ENCODE measurements at regions not wholly inside any gene's neighbourhood (a gene's known extent, or its start where the extent isn't known, plus 50 kb on each side); places are given as distances from the start of the nearest gene placed in this dataset.

DNA sequence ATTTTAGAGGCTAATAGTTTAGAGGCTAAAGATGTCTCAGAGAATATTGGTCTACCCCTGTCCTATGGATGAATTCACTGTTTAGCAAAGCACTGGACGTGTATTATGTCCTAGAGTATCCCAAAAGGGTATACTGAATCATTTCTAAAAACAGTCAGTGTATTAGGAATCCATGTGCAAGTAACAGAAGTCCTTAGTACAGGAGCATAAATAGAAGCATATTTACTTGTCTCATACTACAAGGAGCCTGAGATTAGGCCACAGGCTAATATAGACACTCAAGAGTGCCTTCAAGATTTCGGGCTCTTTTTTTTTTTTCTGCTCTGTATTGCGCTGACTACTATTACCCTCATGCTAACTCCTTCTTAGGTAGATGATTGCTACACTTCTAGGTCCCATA lies 518.9 kb downstream of the USP25 start:
- Histone ChIP-seq H3K27ac (no peak overlapping the region), H3K4me3 (no peak overlapping the region), H3K4me1 (no peaks in the 10 kb centered on the region), H3K36me3 (no peaks in the 10 kb centered on the region), H3K27me3 (no peaks in the 10 kb centered on the region), H3K9me3 (no peaks in the 10 kb centered on the region)
- DNase-seq (no peak), ATAC-seq (no peak)
- TF ChIP-seq, protein P1, sequence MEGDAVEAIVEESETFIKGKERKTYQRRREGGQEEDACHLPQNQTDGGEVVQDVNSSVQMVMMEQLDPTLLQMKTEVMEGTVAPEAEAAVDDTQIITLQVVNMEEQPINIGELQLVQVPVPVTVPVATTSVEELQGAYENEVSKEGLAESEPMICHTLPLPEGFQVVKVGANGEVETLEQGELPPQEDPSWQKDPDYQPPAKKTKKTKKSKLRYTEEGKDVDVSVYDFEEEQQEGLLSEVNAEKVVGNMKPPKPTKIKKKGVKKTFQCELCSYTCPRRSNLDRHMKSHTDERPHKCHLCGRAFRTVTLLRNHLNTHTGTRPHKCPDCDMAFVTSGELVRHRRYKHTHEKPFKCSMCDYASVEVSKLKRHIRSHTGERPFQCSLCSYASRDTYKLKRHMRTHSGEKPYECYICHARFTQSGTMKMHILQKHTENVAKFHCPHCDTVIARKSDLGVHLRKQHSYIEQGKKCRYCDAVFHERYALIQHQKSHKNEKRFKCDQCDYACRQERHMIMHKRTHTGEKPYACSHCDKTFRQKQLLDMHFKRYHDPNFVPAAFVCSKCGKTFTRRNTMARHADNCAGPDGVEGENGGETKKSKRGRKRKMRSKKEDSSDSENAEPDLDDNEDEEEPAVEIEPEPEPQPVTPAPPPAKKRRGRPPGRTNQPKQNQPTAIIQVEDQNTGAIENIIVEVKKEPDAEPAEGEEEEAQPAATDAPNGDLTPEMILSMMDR (IDR thresholded peaks at IDR 0.05) = no peak
- intact Hi-C loops (cut with DNase I) = no loop called here

DNA sequence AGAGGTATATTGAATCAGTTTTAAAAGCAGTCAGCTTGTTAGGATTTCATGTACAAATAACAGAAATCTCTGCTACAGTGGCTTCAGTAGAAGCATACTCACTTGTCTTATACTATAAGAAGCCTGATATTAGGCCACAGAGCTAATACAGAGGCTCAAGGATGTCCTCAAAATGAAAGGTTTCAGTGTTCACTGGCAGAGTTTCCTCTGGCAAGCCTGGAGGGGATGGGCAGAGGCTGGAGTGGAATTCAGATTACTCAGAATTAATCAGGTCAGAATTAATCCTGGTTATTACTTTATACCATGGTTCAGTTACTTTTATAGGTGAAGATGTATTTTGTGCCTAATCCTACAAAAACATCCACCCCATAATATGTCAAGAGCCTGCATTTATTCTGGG lies 520.5 kb downstream of the USP25 start:
- TF ChIP-seq, protein P1 (IDR thresholded peaks at IDR 0.05) = no peak
- Histone ChIP-seq H3K9me3 (no peaks in the 10 kb centered on the region), H3K4me3 (no peak overlapping the region), H3K4me1 (no peaks in the 10 kb centered on the region), H3K27me3 (no peaks in the 10 kb centered on the region), H3K36me3 (no peaks in the 10 kb centered on the region), H3K27ac (no peak overlapping the region)
- intact Hi-C loops (cut with DNase I) = no loop called here
- ATAC-seq (no peak), DNase-seq (no peak)

DNA sequence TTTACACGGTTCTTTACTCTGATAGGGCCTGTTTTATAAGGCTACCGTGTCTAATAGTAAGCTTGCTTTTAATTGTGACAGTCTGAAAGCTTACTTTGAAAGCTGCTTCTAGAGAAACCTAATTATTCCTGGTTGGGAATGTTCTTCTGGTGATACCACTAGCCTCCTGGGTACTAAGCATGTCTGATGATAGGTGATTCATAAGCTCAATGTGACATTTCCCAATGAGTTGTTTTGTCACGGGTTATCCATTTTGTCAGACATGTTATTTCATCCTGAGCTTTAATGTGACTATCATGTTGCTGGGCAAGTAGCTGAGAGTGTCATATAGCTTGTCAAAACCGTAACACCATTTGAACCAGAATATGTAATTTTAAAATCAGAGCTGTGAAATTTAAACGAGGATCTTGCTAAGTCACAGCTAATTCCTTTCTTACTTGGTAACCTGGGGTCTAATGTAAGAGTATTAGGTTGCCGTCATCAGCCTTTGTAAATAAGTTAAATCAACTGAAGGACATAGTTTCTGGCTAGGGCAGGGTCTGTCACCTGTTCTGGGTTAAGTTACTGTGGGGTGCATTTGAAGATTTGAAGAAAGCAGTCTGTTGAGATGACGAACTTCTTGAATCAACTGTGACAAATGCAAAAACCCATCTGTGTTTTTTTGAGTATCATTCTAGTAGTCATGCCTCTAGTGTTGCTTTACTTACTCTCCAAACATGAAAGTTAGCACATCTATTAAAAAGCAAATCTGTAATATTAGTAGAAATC lies 529.2 kb downstream of the USP25 start:
- H3K27me3 ChIP-seq = no peaks in the 10 kb centered on the region
- H3K27ac ChIP-seq = no peak overlapping the region
- intact Hi-C loops (cut with DNase I) = no loop called here
- H3K4me1 ChIP-seq = no peaks in the 10 kb centered on the region
- ATAC-seq (no peak), DNase-seq (no peak)
- no peak overlapping the region for H3K4me3 ChIP-seq
- TF ChIP-seq, protein P1 (IDR thresholded peaks at IDR 0.05) = no peak
- no peaks in the 10 kb centered on the region for H3K36me3 ChIP-seq
- H3K9me3 ChIP-seq = no peaks in the 10 kb centered on the region

DNA sequence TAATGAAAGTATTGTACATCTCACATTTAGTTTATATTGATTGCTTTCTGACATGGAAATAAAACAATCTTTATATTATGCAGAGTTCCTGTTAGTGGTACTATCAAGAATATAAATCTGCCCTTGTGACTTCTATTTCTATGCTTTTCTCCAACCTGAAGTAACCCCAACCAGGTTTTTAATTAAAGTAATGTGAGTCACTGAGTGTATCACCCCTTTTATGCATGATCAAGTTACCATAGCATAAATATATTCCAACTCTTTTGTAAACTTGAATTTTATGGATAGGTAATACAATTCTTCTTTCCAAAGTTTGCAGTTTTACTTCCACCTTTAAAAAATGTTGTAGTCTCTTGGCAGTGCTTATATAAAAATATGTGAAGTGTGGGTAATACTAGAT lies 532.3 kb downstream of the USP25 start:
- Histone ChIP-seq H3K4me3 (no peak overlapping the region), H3K36me3 (no peaks in the 10 kb centered on the region), H3K9me3 (no peaks in the 10 kb centered on the region), H3K27ac (no peak overlapping the region), H3K4me1 (no peaks in the 10 kb centered on the region), H3K27me3 (no peaks in the 10 kb centered on the region)
- no peak for ATAC-seq
- TF ChIP-seq, protein P1 (IDR thresholded peaks at IDR 0.05) = no peak
- intact Hi-C loops (cut with DNase I) = no loop called here
- no peak for DNase-seq

DNA sequence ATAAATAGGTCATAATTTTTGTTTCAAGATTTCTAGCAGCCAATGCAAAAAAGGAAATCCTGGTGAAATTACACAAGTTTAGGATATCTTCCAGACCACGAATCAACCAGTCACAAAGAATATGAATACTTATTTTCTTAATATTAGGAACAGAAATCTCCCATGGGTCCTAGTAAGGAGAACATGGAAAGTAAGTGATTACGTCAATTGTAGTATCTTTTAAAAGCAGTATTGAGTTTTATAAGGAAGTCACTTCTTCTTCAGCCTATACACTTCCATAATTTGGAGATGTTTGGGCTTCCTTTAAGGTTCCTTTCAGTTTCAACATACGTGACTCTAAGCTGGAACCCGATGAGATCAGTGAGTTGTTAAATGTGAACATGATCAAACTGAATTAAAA lies 534.5 kb downstream of the USP25 start:
- intact Hi-C loops (cut with DNase I) = no loop called here
- TF ChIP-seq, protein P1 (IDR thresholded peaks at IDR 0.05) = no peak
- H3K27ac ChIP-seq = no peak overlapping the region
- ATAC-seq = peak; percentile 61
- no peak overlapping the region for H3K4me3 ChIP-seq
- H3K9me3 ChIP-seq = no peaks in the 10 kb centered on the region
- H3K36me3 ChIP-seq = no peaks in the 10 kb centered on the region
- H3K27me3 ChIP-seq = no peaks in the 10 kb centered on the region
- H3K4me1 ChIP-seq = no peaks in the 10 kb centered on the region
- no peak for DNase-seq

DNA sequence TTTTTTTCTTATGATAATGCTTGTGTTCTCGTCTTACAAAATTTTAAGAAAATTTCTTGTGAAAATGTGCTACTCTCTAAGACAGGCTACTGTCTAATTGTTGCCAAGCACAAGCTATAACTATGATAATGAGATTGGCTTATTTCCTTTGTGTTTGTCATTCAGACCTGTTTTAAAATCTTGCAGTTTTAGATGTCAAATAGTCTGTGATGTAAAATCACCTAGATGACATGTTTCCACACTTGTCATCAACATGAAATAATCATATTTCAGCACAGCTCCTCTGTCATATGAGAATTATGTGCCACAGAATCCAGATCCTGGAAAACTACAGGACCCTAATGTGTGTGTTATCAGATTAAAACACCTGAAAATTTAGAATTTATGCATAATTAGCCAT lies 539.7 kb downstream of the USP25 start:
- H3K27me3 ChIP-seq = no peaks in the 10 kb centered on the region
- DNase-seq = no peak
- H3K27ac ChIP-seq = no peak overlapping the region
- intact Hi-C loops (cut with DNase I) = no loop called here
- no peaks in the 10 kb centered on the region for H3K9me3 ChIP-seq
- H3K4me3 ChIP-seq = no peak overlapping the region
- H3K4me1 ChIP-seq = no peaks in the 10 kb centered on the region
- TF ChIP-seq, protein P1 (IDR thresholded peaks at IDR 0.05) = no peak
- no peaks in the 10 kb centered on the region for H3K36me3 ChIP-seq
- no peak for ATAC-seq
